ENCODE measurements at regions not wholly inside any gene's neighbourhood (a gene's known extent, or its start where the extent isn't known, plus 50 kb on each side); places are given as distances from the start of the nearest gene placed in this dataset.

DNA sequence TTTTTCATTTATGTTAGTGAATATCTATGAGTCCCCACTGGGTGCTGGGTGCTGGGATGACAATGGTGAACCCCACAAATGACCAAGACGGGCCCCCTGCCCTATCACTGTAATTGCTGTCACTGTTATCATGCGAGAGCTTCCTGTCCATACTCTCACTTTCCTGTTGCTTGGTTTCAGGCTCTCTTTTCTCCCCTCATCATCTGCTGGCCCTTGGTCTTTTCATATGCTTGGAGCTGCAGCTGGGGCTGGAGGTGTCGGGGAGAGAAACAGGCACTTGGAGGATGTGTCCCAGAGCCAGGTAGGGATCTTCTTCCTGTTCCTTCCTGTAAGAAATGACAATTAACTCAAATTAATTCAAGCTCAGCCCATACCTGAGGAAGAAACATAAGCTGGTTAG lies 348.0 kb downstream of the PTPRU start:
- peaks cover 3% of the 10 kb centered on the region for H3K27me3 ChIP-seq
- no peaks in the 10 kb centered on the region for H3K4me1 ChIP-seq (ENCODE audit: control insufficient read depth in 1 of 2, insufficient read depth in 1 of 2, low read depth in 1 of 2, low read length in 1 of 2)
- TF ChIP-seq CTCF (IDR thresholded peaks at IDR 0.05), result no peak
- no peaks in the 10 kb centered on the region for H3K36me3 ChIP-seq
- no peak overlapping the region for H3K4me3 ChIP-seq (ENCODE audit: low read depth in 1 of 2, low read length in 1 of 2)
- no peaks in the 10 kb centered on the region for H3K9me3 ChIP-seq
- H3K27ac ChIP-seq, result no peak overlapping the region

GRCh38 chr1:29583727-29584126 lies 347.4 kb downstream of the PTPRU start:
- TF ChIP-seq CTCF (IDR thresholded peaks at IDR 0.05), result no peak
- H3K27ac ChIP-seq, result no peak overlapping the region

GRCh38 chr1:29581256-29581655 lies 344.9 kb downstream of the PTPRU start:
- peaks cover 14% of the 10 kb centered on the region for H3K27me3 ChIP-seq
- H3K4me1 ChIP-seq (ENCODE audit: control insufficient read depth in 1 of 2, insufficient read depth in 1 of 2, low read depth in 1 of 2, low read length in 1 of 2), result no peaks in the 10 kb centered on the region
- no peak overlapping the region for H3K27ac ChIP-seq
- H3K9me3 ChIP-seq, result no peaks in the 10 kb centered on the region
- H3K4me3 ChIP-seq (ENCODE audit: low read depth in 1 of 2, low read length in 1 of 2), result no peak overlapping the region
- no peak for TF ChIP-seq CTCF (IDR thresholded peaks at IDR 0.05)
- no peaks in the 10 kb centered on the region for H3K36me3 ChIP-seq

More at GRCh38 chr1:29583727-29584126, 347.4 kb downstream of the PTPRU start:
- Histone ChIP-seq H3K9me3 (no peaks in the 10 kb centered on the region), H3K4me3 (ENCODE audit: low read depth in 1 of 2, low read length in 1 of 2) (no peak overlapping the region), H3K36me3 (no peaks in the 10 kb centered on the region), H3K4me1 (ENCODE audit: control insufficient read depth in 1 of 2, insufficient read depth in 1 of 2, low read depth in 1 of 2, low read length in 1 of 2) (no peaks in the 10 kb centered on the region), H3K27me3 (peaks cover 3% of the 10 kb centered on the region)

DNA sequence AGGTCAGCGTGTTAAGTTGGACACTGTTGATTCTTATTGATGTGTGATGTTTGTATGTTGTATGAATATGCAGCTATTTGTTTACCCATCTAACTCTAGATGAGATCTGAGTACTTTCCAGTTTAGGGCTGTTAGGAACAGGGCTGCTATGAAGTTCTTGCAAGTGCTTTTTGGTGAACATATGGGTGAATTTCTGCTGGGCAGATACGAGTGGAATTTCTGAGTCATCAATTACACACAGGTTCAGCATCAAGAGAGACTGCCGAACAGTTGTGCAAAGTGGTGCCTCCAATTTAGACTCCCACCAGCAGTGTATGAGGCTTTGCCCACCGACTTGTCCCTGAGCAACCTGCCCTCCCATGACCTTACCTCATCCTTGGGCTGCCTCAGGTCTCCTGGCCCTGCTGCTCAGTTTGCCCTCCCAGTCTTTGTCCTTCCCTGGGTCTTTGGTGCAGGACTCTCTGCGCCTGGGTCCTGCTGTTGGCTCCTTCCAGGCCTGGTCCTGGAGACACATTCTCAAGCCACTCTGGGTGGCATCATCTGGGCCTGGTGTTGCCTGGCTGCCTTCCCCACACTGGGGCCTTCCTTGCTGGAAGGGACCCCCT lies 343.6 kb downstream of the PTPRU start:
- H3K4me3 ChIP-seq (ENCODE audit: low read depth in 1 of 2, low read length in 1 of 2), result no peak overlapping the region
- no peak overlapping the region for H3K27ac ChIP-seq
- H3K9me3 ChIP-seq, result no peaks in the 10 kb centered on the region
- no peak for TF ChIP-seq CTCF (IDR thresholded peaks at IDR 0.05)
- H3K4me1 ChIP-seq (ENCODE audit: control insufficient read depth in 1 of 2, insufficient read depth in 1 of 2, low read depth in 1 of 2, low read length in 1 of 2), result no peaks in the 10 kb centered on the region
- H3K27me3 ChIP-seq, result peaks cover 14% of the 10 kb centered on the region
- no peaks in the 10 kb centered on the region for H3K36me3 ChIP-seq

GRCh38 chr1:29577512-29577911 lies 341.2 kb downstream of the PTPRU start:
- Histone ChIP-seq H3K4me1 (ENCODE audit: control insufficient read depth in 1 of 2, insufficient read depth in 1 of 2, low read depth in 1 of 2, low read length in 1 of 2) (no peaks in the 10 kb centered on the region), H3K9me3 (no peaks in the 10 kb centered on the region), H3K27ac (no peak overlapping the region), H3K36me3 (no peaks in the 10 kb centered on the region), H3K4me3 (ENCODE audit: low read depth in 1 of 2, low read length in 1 of 2) (no peak overlapping the region), H3K27me3 (peaks cover 14% of the 10 kb centered on the region)
- TF ChIP-seq CTCF (IDR thresholded peaks at IDR 0.05), result no peak
